ENCODE measurements at regions not wholly inside any gene's neighbourhood (a gene's known extent, or its start where the extent isn't known, plus 50 kb on each side); places are given as distances from the start of the nearest gene placed in this dataset.
"Not testable (repeated sequence)": the region's sequence is repeated elsewhere in the genome, so short reads cannot be mapped to it uniquely, and the experiment has no call there.

DNA sequence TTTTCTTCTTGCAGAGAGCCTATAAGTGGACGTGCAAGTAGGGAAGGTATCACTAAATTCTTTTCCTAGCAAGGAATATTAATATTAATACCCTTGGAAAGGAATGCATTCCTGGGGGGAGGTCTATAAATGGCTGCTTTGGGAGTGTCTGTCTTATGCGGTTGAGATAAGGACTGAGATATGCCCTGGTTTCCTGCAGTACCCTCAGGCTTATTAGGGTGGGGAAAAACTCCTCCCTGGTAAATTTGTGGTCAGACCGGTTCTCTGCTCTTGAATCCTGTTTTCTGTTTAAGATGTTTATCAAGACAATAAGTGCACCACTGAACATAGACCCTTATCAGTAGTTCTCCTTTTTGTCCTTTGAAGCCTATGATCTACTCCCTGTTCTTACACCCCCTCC is 155.2 kb downstream of the COPS8 start:
- H3K27me3 ChIP-seq (ENCODE audit: control insufficient read depth, insufficient read depth, low read length); H3K4me3 ChIP-seq (ENCODE audit: low read depth, low read length); H3K9ac ChIP-seq (ENCODE audit: low read depth, low read length); H3K36me3 ChIP-seq (ENCODE audit: control insufficient read depth, insufficient read depth, low read length); H3K4me1 ChIP-seq (ENCODE audit: control insufficient read depth, insufficient read depth, low read length); H3K9me3 ChIP-seq (ENCODE audit: control insufficient read depth, insufficient read depth, low read length): not testable (repeated sequence)

DNA sequence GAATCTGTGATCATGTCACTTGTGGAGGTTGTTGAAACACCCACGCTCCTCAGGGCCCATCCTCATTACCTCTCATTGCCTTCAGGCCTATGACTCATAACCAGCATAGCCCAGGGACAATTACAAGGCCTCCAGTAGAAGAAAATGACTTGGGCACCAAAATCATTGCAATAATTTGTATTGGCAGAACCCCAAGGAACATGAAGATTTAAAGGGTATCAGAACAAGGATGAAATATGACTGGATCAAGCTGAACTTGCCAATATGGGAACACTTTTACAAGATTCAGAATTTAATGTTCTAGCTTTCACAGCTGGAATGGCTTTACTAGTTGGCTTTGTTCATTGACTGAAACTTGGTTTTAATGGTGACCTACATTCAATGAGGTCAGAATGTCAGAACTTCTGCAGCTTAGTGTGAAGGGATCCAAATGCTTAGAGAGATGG is 156.4 kb downstream of the COPS8 start:
- H3K27me3 ChIP-seq (ENCODE audit: control insufficient read depth, insufficient read depth, low read length): no peaks in the 10 kb centered on the region
- no peak overlapping the region for H3K4me3 ChIP-seq (ENCODE audit: low read depth, low read length)
- H3K36me3 ChIP-seq (ENCODE audit: control insufficient read depth, insufficient read depth, low read length): no peaks in the 10 kb centered on the region
- H3K9me3 ChIP-seq (ENCODE audit: control insufficient read depth, insufficient read depth, low read length): peaks cover 2% of the 10 kb centered on the region
- H3K9ac ChIP-seq (ENCODE audit: low read depth, low read length): no peak overlapping the region
- H3K4me1 ChIP-seq (ENCODE audit: control insufficient read depth, insufficient read depth, low read length): no peaks in the 10 kb centered on the region

DNA sequence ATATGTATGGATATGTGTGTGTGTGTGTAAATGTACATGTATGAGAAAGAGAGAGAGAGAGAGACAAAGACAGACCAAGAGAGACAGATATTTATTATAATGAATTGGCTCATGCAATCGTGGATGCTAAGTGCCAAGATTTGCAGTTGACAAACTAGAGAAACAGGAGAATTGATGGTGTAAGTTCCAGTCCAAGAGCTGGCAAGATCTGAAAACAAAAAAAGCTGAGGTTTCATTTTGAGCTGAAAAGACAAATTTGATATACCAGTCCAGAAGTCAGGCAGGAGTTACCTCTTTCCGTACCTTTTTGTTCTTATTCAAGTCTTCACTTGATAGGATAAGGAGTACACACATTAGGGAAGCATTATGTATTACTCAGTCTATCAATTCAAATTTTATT is 157.8 kb downstream of the COPS8 start:
- peaks cover 2% of the 10 kb centered on the region for H3K9me3 ChIP-seq (ENCODE audit: control insufficient read depth, insufficient read depth, low read length)
- no peak overlapping the region for H3K9ac ChIP-seq (ENCODE audit: low read depth, low read length)
- no peaks in the 10 kb centered on the region for H3K27me3 ChIP-seq (ENCODE audit: control insufficient read depth, insufficient read depth, low read length)

GRCh38 chr2:237244178-237244577 is 158.5 kb downstream of the COPS8 start:
- Histone ChIP-seq H3K4me1 (ENCODE audit: control insufficient read depth, insufficient read depth, low read length) (no peaks in the 10 kb centered on the region), H3K9ac (ENCODE audit: low read depth, low read length) (no peak overlapping the region), H3K4me3 (ENCODE audit: low read depth, low read length) (no peak overlapping the region), H3K9me3 (ENCODE audit: control insufficient read depth, insufficient read depth, low read length) (peaks cover 2% of the 10 kb centered on the region), H3K36me3 (ENCODE audit: control insufficient read depth, insufficient read depth, low read length) (no peaks in the 10 kb centered on the region), H3K27me3 (ENCODE audit: control insufficient read depth, insufficient read depth, low read length) (no peaks in the 10 kb centered on the region)

More for the DNA sequence above, 157.8 kb downstream of the COPS8 start:
- Histone ChIP-seq H3K4me1 (ENCODE audit: control insufficient read depth, insufficient read depth, low read length) (no peaks in the 10 kb centered on the region), H3K36me3 (ENCODE audit: control insufficient read depth, insufficient read depth, low read length) (no peaks in the 10 kb centered on the region), H3K4me3 (ENCODE audit: low read depth, low read length) (no peak overlapping the region)

DNA sequence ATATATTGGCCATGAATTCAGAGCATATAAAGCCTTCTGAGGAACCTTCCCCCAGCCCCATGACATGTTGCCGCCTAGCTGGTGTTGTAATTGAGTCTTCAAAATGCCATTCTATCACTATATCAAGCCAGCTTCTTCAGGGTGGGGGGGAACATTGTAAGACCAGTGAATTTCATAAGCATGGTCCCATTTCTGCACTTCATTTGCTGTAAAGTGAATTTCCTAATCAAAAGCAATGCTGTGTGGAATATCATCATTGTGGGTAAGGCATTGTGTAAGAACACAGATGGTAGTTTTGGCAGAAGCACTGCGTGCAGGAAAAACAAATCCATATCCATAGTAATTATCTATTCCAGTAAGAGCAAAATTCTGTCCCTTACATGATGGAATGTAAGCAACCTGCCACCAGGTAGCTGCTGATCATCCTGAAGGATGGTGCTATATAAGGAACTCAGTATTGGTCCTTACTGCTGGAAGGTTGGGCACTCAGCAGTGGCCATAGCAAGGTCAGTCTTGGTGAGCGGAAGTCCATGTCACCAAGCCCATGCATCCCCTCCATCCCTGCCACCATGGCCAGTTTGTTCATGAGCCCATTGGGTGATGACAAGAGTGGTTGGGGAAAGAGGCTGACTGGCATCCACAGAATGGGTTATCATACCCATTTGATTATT is 159.4 kb downstream of the COPS8 start:
- H3K9ac ChIP-seq (ENCODE audit: low read depth, low read length): no peak overlapping the region
- H3K4me3 ChIP-seq (ENCODE audit: low read depth, low read length): no peak overlapping the region
- H3K27me3 ChIP-seq (ENCODE audit: control insufficient read depth, insufficient read depth, low read length): no peaks in the 10 kb centered on the region
- H3K9me3 ChIP-seq (ENCODE audit: control insufficient read depth, insufficient read depth, low read length): peaks cover 2% of the 10 kb centered on the region
- no peaks in the 10 kb centered on the region for H3K4me1 ChIP-seq (ENCODE audit: control insufficient read depth, insufficient read depth, low read length)
- H3K36me3 ChIP-seq (ENCODE audit: control insufficient read depth, insufficient read depth, low read length): no peaks in the 10 kb centered on the region

GRCh38 chr2:237250599-237250998 is 163.4 kb downstream of the COL6A3 start:
- no peak overlapping the region for H3K9ac ChIP-seq (ENCODE audit: low read depth, low read length)

DNA sequence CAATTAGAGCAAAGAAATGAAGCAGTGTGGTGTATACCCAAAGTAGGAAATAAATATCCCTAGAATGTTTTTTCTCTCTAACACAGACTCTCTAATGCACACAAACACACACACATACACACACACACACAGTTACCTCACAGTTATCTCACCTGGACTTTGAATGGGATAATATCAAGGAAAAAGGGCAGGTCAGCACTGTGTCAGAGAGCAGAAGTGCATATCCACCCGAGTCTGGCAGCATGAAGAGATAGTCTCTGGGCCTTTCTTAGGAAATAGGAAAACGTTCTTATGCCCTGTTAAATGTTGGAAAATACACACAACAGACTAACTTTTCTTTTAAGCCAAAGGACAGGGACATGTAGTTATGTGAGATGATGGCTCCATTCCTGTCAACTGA is 162.0 kb downstream of the COL6A3 start:
- Histone ChIP-seq H3K4me3 (ENCODE audit: low read depth, low read length) (no peak overlapping the region), H3K9ac (ENCODE audit: low read depth, low read length) (no peak overlapping the region), H3K4me1 (ENCODE audit: control insufficient read depth, insufficient read depth, low read length) (no peaks in the 10 kb centered on the region), H3K27me3 (ENCODE audit: control insufficient read depth, insufficient read depth, low read length) (no peaks in the 10 kb centered on the region), H3K36me3 (ENCODE audit: control insufficient read depth, insufficient read depth, low read length) (no peaks in the 10 kb centered on the region), H3K9me3 (ENCODE audit: control insufficient read depth, insufficient read depth, low read length) (no peaks in the 10 kb centered on the region)

More at GRCh38 chr2:237250599-237250998, 163.4 kb downstream of the COL6A3 start:
- no peaks in the 10 kb centered on the region for H3K9me3 ChIP-seq (ENCODE audit: control insufficient read depth, insufficient read depth, low read length)
- H3K4me1 ChIP-seq (ENCODE audit: control insufficient read depth, insufficient read depth, low read length): no peaks in the 10 kb centered on the region
- H3K4me3 ChIP-seq (ENCODE audit: low read depth, low read length): no peak overlapping the region
- H3K36me3 ChIP-seq (ENCODE audit: control insufficient read depth, insufficient read depth, low read length): no peaks in the 10 kb centered on the region
- H3K27me3 ChIP-seq (ENCODE audit: control insufficient read depth, insufficient read depth, low read length): no peaks in the 10 kb centered on the region

DNA sequence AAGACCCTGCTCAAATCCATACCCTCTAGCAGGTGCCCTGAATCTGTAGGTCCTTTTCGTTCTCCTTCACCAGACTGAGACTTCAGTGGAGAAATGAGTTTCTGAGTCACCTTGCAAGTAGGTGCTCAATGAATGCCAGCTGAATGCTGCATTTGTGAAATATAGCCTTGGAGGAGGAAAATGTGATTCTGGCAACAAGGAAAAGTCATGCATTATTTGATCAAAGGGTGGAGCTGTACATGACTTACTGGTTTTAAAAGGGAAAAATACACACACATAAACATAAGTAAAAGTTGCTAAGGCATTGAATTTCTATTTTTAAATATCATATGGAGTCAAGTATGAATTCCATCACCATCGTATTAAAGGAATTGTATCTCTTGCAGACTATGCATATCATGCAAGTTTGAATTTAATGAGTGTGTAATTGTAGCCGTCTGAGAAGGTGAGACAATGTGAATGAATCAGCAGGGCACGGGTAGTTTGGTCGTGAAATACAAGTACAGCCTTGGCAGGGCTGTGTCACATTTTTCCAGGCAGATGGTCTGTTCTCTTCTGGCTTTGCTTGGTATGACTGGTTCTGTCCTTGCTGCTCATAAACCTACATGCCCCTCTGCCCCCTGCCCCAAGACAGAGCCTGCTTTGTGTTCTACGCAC is 160.8 kb downstream of the COL6A3 start:
- Histone ChIP-seq H3K9me3 (ENCODE audit: control insufficient read depth, insufficient read depth, low read length) (no peaks in the 10 kb centered on the region), H3K27me3 (ENCODE audit: control insufficient read depth, insufficient read depth, low read length) (no peaks in the 10 kb centered on the region), H3K36me3 (ENCODE audit: control insufficient read depth, insufficient read depth, low read length) (no peaks in the 10 kb centered on the region), H3K9ac (ENCODE audit: low read depth, low read length) (no peak overlapping the region), H3K4me3 (ENCODE audit: low read depth, low read length) (no peak overlapping the region), H3K4me1 (ENCODE audit: control insufficient read depth, insufficient read depth, low read length) (no peaks in the 10 kb centered on the region)

DNA sequence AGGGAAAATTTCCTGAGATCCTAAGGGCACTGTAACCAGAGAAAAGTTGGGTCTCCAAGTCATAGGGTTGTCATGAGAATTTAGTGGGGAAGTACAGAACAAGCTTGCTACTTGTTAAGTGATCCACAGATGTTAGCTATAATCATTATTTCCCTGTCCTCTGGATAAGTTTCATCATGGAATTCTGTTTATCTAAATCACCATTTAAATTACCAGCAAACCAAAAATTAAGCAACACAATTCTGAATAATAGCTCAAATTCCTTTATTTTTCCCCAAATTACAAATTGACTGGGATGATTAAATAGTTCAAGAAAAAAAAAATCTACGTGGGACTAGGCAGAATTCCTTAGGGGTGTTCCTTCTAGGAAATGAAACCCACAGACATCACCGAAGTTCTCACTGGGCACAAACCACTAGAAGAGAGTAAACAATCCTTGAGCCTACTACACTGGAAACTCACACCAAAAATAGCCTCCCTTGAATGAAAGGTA is 159.5 kb downstream of the COL6A3 start:
- Histone ChIP-seq H3K9me3 (ENCODE audit: control insufficient read depth, insufficient read depth, low read length) (no peaks in the 10 kb centered on the region), H3K9ac (ENCODE audit: low read depth, low read length) (no peak overlapping the region), H3K27me3 (ENCODE audit: control insufficient read depth, insufficient read depth, low read length) (no peaks in the 10 kb centered on the region), H3K4me3 (ENCODE audit: low read depth, low read length) (no peak overlapping the region), H3K4me1 (ENCODE audit: control insufficient read depth, insufficient read depth, low read length) (no peaks in the 10 kb centered on the region), H3K36me3 (ENCODE audit: control insufficient read depth, insufficient read depth, low read length) (no peaks in the 10 kb centered on the region)

GRCh38 chr2:237254911-237255578 is 158.9 kb downstream of the COL6A3 start:
- H3K9me3 ChIP-seq (ENCODE audit: control insufficient read depth, insufficient read depth, low read length): no peaks in the 10 kb centered on the region
- H3K27me3 ChIP-seq (ENCODE audit: control insufficient read depth, insufficient read depth, low read length): no peaks in the 10 kb centered on the region
- no peak overlapping the region for H3K9ac ChIP-seq (ENCODE audit: low read depth, low read length)
- no peaks in the 10 kb centered on the region for H3K4me1 ChIP-seq (ENCODE audit: control insufficient read depth, insufficient read depth, low read length)
- H3K36me3 ChIP-seq (ENCODE audit: control insufficient read depth, insufficient read depth, low read length): no peaks in the 10 kb centered on the region
- no peak overlapping the region for H3K4me3 ChIP-seq (ENCODE audit: low read depth, low read length)

DNA sequence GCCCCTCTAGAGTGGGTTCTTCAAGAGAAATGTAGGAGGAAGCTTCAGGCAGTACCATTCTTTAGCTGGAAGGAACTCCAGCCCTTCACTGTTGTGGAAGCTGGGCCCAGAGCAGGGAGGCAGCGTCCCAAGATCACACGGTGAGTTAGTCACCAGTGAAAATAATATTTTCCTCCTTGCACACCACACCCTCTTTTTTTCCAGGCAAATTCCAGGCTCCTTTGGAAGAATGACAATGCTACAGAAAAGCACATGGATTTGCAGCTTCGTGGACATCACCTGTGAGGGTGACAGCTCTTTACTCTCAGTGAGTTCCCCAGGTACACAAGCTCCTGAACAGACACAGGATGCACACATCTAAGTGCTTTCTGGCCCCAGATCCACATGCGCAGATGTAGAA is 157.1 kb downstream of the COL6A3 start:
- no peak overlapping the region for H3K4me3 ChIP-seq (ENCODE audit: low read depth, low read length)
- H3K4me1 ChIP-seq (ENCODE audit: control insufficient read depth, insufficient read depth, low read length): no peaks in the 10 kb centered on the region
- H3K9me3 ChIP-seq (ENCODE audit: control insufficient read depth, insufficient read depth, low read length): no peaks in the 10 kb centered on the region
- no peaks in the 10 kb centered on the region for H3K36me3 ChIP-seq (ENCODE audit: control insufficient read depth, insufficient read depth, low read length)
- H3K9ac ChIP-seq (ENCODE audit: low read depth, low read length): no peak overlapping the region
- H3K27me3 ChIP-seq (ENCODE audit: control insufficient read depth, insufficient read depth, low read length): no peaks in the 10 kb centered on the region
